GM19467 (cell line): ENCODE measurements at regions not wholly inside any gene's neighbourhood (a gene's known extent, or its start where the extent isn't known, plus 50 kb on each side); places are given as distances from the start of the nearest gene placed in this dataset.

Source experiments
- ATAC-seq: cut with Tn5 transposase; IDR thresholded peaks from one replicate; pipeline ENCODE4 v1.9.1; 2021; ENCODE audit warnings: mild to moderate bottlenecking, moderate library complexity; ENCODE audit not compliant: unreplicated experiment

- ATAC-seq: no peak
Observed at GRCh38 chr4:163621821-163622220, 127.3 kb downstream of the TMA16 start.

GRCh38 chr4:163622379-163623035 lies 128.0 kb downstream of the TMA16 start:
- no peak for ATAC-seq

- no peak for ATAC-seq
Observed at GRCh38 chr4:163623787-163624186, 129.3 kb downstream of the TMA16 start.

- no peak for ATAC-seq
Observed at GRCh38 chr4:163624727-163625126, 130.2 kb downstream of the TMA16 start.

- ATAC-seq: no peak
Observed at GRCh38 chr4:163631288-163631687, 136.8 kb downstream of the TMA16 start.

GRCh38 chr4:163638909-163639308 lies 144.4 kb downstream of the TMA16 start:
- no peak for ATAC-seq

- no peak for ATAC-seq
Observed at GRCh38 chr4:163649557-163650091, 155.1 kb downstream of the TMA16 start.

- ATAC-seq: no peak
Observed at GRCh38 chr4:163651761-163652160, 157.3 kb downstream of the TMA16 start.

- ATAC-seq: no peak
Observed at GRCh38 chr4:163654621-163655020, 160.1 kb downstream of the TMA16 start.

- ATAC-seq: no peak
Observed at GRCh38 chr4:163660636-163661035, 166.1 kb downstream of the TMA16 start.

- ATAC-seq: no peak
Observed at GRCh38 chr4:163662768-163663167, 168.3 kb downstream of the TMA16 start.

- peak; percentile 80 for ATAC-seq
Observed at GRCh38 chr4:163663454-163664225, 169.2 kb downstream of the TMA16 start.

GRCh38 chr4:163665101-163665500 lies 170.6 kb downstream of the TMA16 start:
- no peak for ATAC-seq

- peak; percentile 35 for ATAC-seq
Observed at GRCh38 chr4:163665521-163666331, 171.2 kb downstream of the TMA16 start.

- ATAC-seq: no peak
Observed at GRCh38 chr4:163666332-163666873, 171.9 kb downstream of the TMA16 start.

- no peak for ATAC-seq
Observed at GRCh38 chr4:163672751-163673150, 178.3 kb downstream of the TMA16 start.

GRCh38 chr4:163673848-163674697 lies 179.6 kb downstream of the TMA16 start:
- no peak for ATAC-seq

- ATAC-seq: no peak
Observed at GRCh38 chr4:163679189-163679588, 184.7 kb downstream of the TMA16 start.

- ATAC-seq: no peak
Observed at GRCh38 chr4:163680386-163681098, 186.1 kb downstream of the TMA16 start.
